ENCODE measurements at regions not wholly inside any gene's neighbourhood (a gene's known extent, or its start where the extent isn't known, plus 50 kb on each side); places are given as distances from the start of the nearest gene placed in this dataset.

GRCh38 chr2:195488567-195488966 is 168.5 kb upstream of the SLC39A10 start:
- TF ChIP-seq CREB1 (IDR thresholded peaks at IDR 0.05; ENCODE audit: low read depth), result no peak
- no peak for TF ChIP-seq TCF12 (IDR thresholded peaks at IDR 0.05; ENCODE audit: low read depth)
